CD14-positive monocyte (primary cell): ENCODE measurements at regions not wholly inside any gene's neighbourhood (a gene's known extent, or its start where the extent isn't known, plus 50 kb on each side); places are given as distances from the start of the nearest gene placed in this dataset.

Experiments used
- DNase-seq, 3 donors: peaks; one replicate each; pipeline ENCODE4 v3.0.0-alpha.2; 2011 to 2022
- H2AFZ ChIP-seq: 2 replicates; pipeline ENCODE4 v1.6.0; 2012; ENCODE audit warnings: mild to moderate bottlenecking, low read depth, low read length, inconsistent platforms; ENCODE audit not compliant: insufficient read depth, poor library complexity, severe bottlenecking
- H3K27ac ChIP-seq, 2 donors: 1 replicate in 1 of 2; 2 replicates in 1 of 2; pipeline ENCODE4 v1.5.1; 2012 to 2013; ENCODE audit warnings: low read length in 2 of 2, control low read depth in 1 of 2, inconsistent platforms in 1 of 2, low read depth in 1 of 2, mild to moderate bottlenecking in 1 of 2
- H3K27me3 ChIP-seq, 2 donors: one replicate each; pipeline versions ENCODE4 v1.6.0 to v1.6.1; 2011 to 2013; ENCODE audit warnings: low read length in 2 of 2; ENCODE audit not compliant: control insufficient read depth in 2 of 2, insufficient read depth in 2 of 2
- H3K36me3 ChIP-seq, 2 donors: replicated peaks in 1 of 2; 1 replicate in 1 of 2; 2 replicates in 1 of 2; pipeline versions ENCODE4 v1.5.1 to v1.6.1; 2012 to 2013; ENCODE audit warnings: low read length in 2 of 2, control low read depth in 1 of 2, inconsistent platforms in 1 of 2, mild to moderate bottlenecking in 1 of 2; ENCODE audit not compliant: insufficient read depth in 2 of 2, control insufficient read depth in 1 of 2
- H3K4me1 ChIP-seq, 2 donors: 1 replicate in 1 of 2; 2 replicates in 1 of 2; pipeline versions ENCODE4 v1.5.1 to v1.6.1; 2012 to 2013; ENCODE audit warnings: low read length in 2 of 2, control low read depth in 1 of 2, inconsistent platforms in 1 of 2, mild to moderate bottlenecking in 1 of 2, moderate library complexity in 1 of 2; ENCODE audit not compliant: insufficient read depth in 2 of 2, control insufficient read depth in 1 of 2
- H3K4me2 ChIP-seq: replicated peaks from 2 replicates; pipeline ENCODE3; 2012; ENCODE audit warnings: low read length, moderate library complexity, mild to moderate bottlenecking; ENCODE audit not compliant: poor library complexity, severe bottlenecking; ENCODE audit errors: extremely low read depth
- H3K4me3 ChIP-seq, 3 experiments: fragments of 200-600 bp in 1 of 3; sonication (generic) in 1 of 3; replicated peaks in 1 of 3; 1 replicate in 2 of 3; 2 replicates in 1 of 3; pipeline ENCODE4 v1.5.1; 2011 to 2013; ENCODE audit warnings: low read length in 3 of 3, mild to moderate bottlenecking in 3 of 3, control low read depth in 2 of 3, low read depth in 2 of 3, inconsistent platforms in 1 of 3, moderate library complexity in 1 of 3
- H3K79me2 ChIP-seq: 2 replicates; pipeline ENCODE4 v1.6.0; 2012; ENCODE audit warnings: mild to moderate bottlenecking, control low read depth, inconsistent platforms, low read length, moderate library complexity; ENCODE audit not compliant: insufficient read depth
- H3K9ac ChIP-seq: 2 replicates; pipeline ENCODE4 v1.6.0; 2017; ENCODE audit warnings: low read length, mild to moderate bottlenecking; ENCODE audit not compliant: insufficient read depth, poor library complexity, severe bottlenecking
- H3K9me3 ChIP-seq, 2 donors: replicated peaks in 1 of 2; 1 replicate in 1 of 2; 2 replicates in 1 of 2; pipeline versions ENCODE4 v1.5.1 to v1.6.1; 2012 to 2013; ENCODE audit warnings: low read length in 2 of 2, control low read depth in 1 of 2; ENCODE audit not compliant: control insufficient read depth in 1 of 2, insufficient read depth in 1 of 2
- H4K20me1 ChIP-seq: 2 replicates; pipeline ENCODE4 v1.6.0; 2012; ENCODE audit warnings: mild to moderate bottlenecking, low read length, control low read depth, moderate library complexity; ENCODE audit not compliant: insufficient read depth
- H3K27ac Mint-ChIP-seq, 7 donors: one replicate each; pipeline ENCODE4 v1.8.0; 2020; ENCODE audit warnings: mild to moderate bottlenecking in 7 of 7, mixed read lengths in 7 of 7, moderate library complexity in 6 of 7, inconsistent platforms in 2 of 7
- H3K27me3 Mint-ChIP-seq, 3 donors: one replicate each; pipeline ENCODE4 v1.8.0; 2021 to 2022; ENCODE audit warnings: low read depth in 3 of 3, mild to moderate bottlenecking in 3 of 3, mixed read lengths in 3 of 3, moderate library complexity in 3 of 3, inconsistent platforms in 1 of 3
- H3K36me3 Mint-ChIP-seq, 2 donors: one replicate each; pipeline ENCODE4 v1.8.0; 2020; ENCODE audit warnings: mixed read lengths in 2 of 2, inconsistent platforms in 1 of 2, mild to moderate bottlenecking in 1 of 2
- H3K4me1 Mint-ChIP-seq: one replicate; pipeline ENCODE4 v1.8.0; 2020; ENCODE audit warnings: mild to moderate bottlenecking, mixed read lengths
- H3K4me3 Mint-ChIP-seq, 2 donors: one replicate each; pipeline ENCODE4 v1.8.0; 2020; ENCODE audit warnings: mild to moderate bottlenecking in 2 of 2, mixed read lengths in 2 of 2, moderate library complexity in 1 of 2
- H3K9me3 Mint-ChIP-seq, 7 donors: one replicate each; pipeline ENCODE4 v1.8.0; 2020 to 2022; ENCODE audit warnings: mixed read lengths in 7 of 7, mild to moderate bottlenecking in 6 of 7, moderate library complexity in 6 of 7, inconsistent platforms in 2 of 7
- CTCF ChIP-seq: fragments of 200-600 bp; IDR thresholded peaks from one replicate; pipeline ENCODE4 v1.8.0; 2022; ENCODE audit warnings: antibody characterized with exemption, mild to moderate bottlenecking
- WGBS: methylation state at CpG from one replicate; pipeline ENCODE4 v1.1.5; 2013; ENCODE audit warnings: missing lambda C conversion rate; ENCODE audit not compliant: insufficient coverage; 5-methylcytosine and 5-hydroxymethylcytosine counted together
- intact Hi-C, 2 donors: fragments of 100-400 bp; cut with micrococcal nuclease; formaldehyde crosslinking; loops; one replicate each; pipeline versions ENCODE4 v1.15.0 to v1.15.1; 2023

- Mint-ChIP-seq H3K4me1 (peaks cover 10% of the 10 kb centered on the region), H3K9me3 (peaks cover 0 to 6% (median 0%) of the 10 kb centered on the region in 7 donors), H3K4me3 (no peak overlapping the region), H3K27ac (no peak overlapping the region), H3K36me3 (no peaks in the 10 kb centered on the region), H3K27me3 (peaks cover 7 to 14% (median 12%) of the 10 kb centered on the region in 3 donors)
- H3K4me2 ChIP-seq, result no peak overlapping the region
- H4K20me1 ChIP-seq, result no peaks in the 10 kb centered on the region
- DNase-seq, result no peak
- no peak overlapping the region for H3K27ac ChIP-seq
- H3K9me3 ChIP-seq, result no peaks in the 10 kb centered on the region
- no peaks in the 10 kb centered on the region for H3K4me1 ChIP-seq
- intact Hi-C loops, result no loop called here
- no peaks in the 10 kb centered on the region for H3K36me3 ChIP-seq
- peaks cover 6% of the 10 kb centered on the region in 2 donors for H3K27me3 ChIP-seq
- no peak overlapping the region for H3K4me3 ChIP-seq
- no peak overlapping the region for H3K9ac ChIP-seq
- H2AFZ ChIP-seq, result no peak overlapping the region
- TF ChIP-seq CTCF, result no peak
- WGBS, result 58% methylated on average over 3 of the region's 4 CpGs
- no peaks in the 10 kb centered on the region for H3K79me2 ChIP-seq
Measured at GRCh38 chr1:114330451-114330983, 176.8 kb upstream of the SYT6 start.

- Mint-ChIP-seq H3K27me3 (peaks cover 5 to 13% (median 12%) of the 10 kb centered on the region in 3 donors), H3K36me3 (no peaks in the 10 kb centered on the region), H3K9me3 (peaks cover 0 to 4% (median 0%) of the 10 kb centered on the region in 7 donors), H3K4me3 (no peak overlapping the region), H3K27ac (no peak overlapping the region), H3K4me1 (peaks cover 6% of the 10 kb centered on the region)
- Histone ChIP-seq H3K79me2 (no peaks in the 10 kb centered on the region), H3K4me2 (no peak overlapping the region), H3K4me3 (no peak overlapping the region), H3K9me3 (no peaks in the 10 kb centered on the region), H3K4me1 (no peaks in the 10 kb centered on the region), H3K27ac (no peak overlapping the region), H3K27me3 (peaks cover 6% of the 10 kb centered on the region in 2 donors), H3K9ac (no peak overlapping the region), H4K20me1 (no peaks in the 10 kb centered on the region), H2AFZ (no peak overlapping the region), H3K36me3 (no peaks in the 10 kb centered on the region)
- DNase-seq, result no peak
- 80% methylated on average over 5 of the region's 7 CpGs for WGBS
- TF ChIP-seq CTCF, result no peak
- intact Hi-C loops, result no loop called here
Measured at GRCh38 chr1:114328361-114328904, 174.8 kb upstream of the SYT6 start.
